ENCODE measurements at regions not wholly inside any gene's neighbourhood (a gene's known extent, or its start where the extent isn't known, plus 50 kb on each side); places are given as distances from the start of the nearest gene placed in this dataset.

GRCh38 chr10:113967126-113967525 lies 76.5 kb upstream of the ADRB1 start:
- CTCF ChIA-PET = no interaction called here
- DNase-seq (ENCODE audit: low read depth, low spot score) = no peak
- TF ChIP-seq, protein P1, sequence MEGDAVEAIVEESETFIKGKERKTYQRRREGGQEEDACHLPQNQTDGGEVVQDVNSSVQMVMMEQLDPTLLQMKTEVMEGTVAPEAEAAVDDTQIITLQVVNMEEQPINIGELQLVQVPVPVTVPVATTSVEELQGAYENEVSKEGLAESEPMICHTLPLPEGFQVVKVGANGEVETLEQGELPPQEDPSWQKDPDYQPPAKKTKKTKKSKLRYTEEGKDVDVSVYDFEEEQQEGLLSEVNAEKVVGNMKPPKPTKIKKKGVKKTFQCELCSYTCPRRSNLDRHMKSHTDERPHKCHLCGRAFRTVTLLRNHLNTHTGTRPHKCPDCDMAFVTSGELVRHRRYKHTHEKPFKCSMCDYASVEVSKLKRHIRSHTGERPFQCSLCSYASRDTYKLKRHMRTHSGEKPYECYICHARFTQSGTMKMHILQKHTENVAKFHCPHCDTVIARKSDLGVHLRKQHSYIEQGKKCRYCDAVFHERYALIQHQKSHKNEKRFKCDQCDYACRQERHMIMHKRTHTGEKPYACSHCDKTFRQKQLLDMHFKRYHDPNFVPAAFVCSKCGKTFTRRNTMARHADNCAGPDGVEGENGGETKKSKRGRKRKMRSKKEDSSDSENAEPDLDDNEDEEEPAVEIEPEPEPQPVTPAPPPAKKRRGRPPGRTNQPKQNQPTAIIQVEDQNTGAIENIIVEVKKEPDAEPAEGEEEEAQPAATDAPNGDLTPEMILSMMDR (IDR thresholded peaks at IDR 0.05; ENCODE audit: low read depth, low read length) = no peak
- H3K4me3 ChIP-seq (ENCODE audit: low read depth, low read length) = no peak overlapping the region
- no peak overlapping the region for H3K27ac ChIP-seq (ENCODE audit: low read depth, low read length)
- H3K9me3 ChIP-seq (ENCODE audit: control insufficient read depth, insufficient read depth, low read length) = no peaks in the 10 kb centered on the region
- peaks cover 2% of the 10 kb centered on the region for H3K27me3 ChIP-seq (ENCODE audit: control insufficient read depth, insufficient read depth, low read length)
- POLR2A ChIA-PET = no interaction called here

- ChIA-PET POLR2A (no interaction called here), CTCF (no interaction called here)
- Histone ChIP-seq H3K4me3 (ENCODE audit: low read depth, low read length) (no peak overlapping the region), H3K9me3 (ENCODE audit: control insufficient read depth, insufficient read depth, low read length) (no peaks in the 10 kb centered on the region), H3K27me3 (ENCODE audit: control insufficient read depth, insufficient read depth, low read length) (peaks cover 4% of the 10 kb centered on the region), H3K27ac (ENCODE audit: low read depth, low read length) (no peak overlapping the region)
- DNase-seq (ENCODE audit: low read depth, low spot score) = no peak
- TF ChIP-seq, protein P1 (IDR thresholded peaks at IDR 0.05; ENCODE audit: low read depth, low read length) = no peak
Observed at GRCh38 chr10:113970641-113971040, 73.0 kb upstream of the ADRB1 start.

GRCh38 chr10:113971349-113971973 lies 72.2 kb upstream of the ADRB1 start:
- Histone ChIP-seq H3K27me3 (ENCODE audit: control insufficient read depth, insufficient read depth, low read length) (peaks cover 4% of the 10 kb centered on the region), H3K9me3 (ENCODE audit: control insufficient read depth, insufficient read depth, low read length) (no peaks in the 10 kb centered on the region), H3K4me3 (ENCODE audit: low read depth, low read length) (no peak overlapping the region), H3K27ac (ENCODE audit: low read depth, low read length) (no peak overlapping the region)
- TF ChIP-seq, protein P1 (IDR thresholded peaks at IDR 0.05; ENCODE audit: low read depth, low read length) = no peak
- CTCF ChIA-PET = no interaction called here
- POLR2A ChIA-PET = interaction anchor here (0.7 kb wide), 1 partner anchor 203 kb away, joined by 4 read pairs; no protein-coding TSS in a partner anchor
- no peak for DNase-seq (ENCODE audit: low read depth, low spot score)

- ChIA-PET POLR2A (no interaction called here), CTCF (no interaction called here)
- DNase-seq (ENCODE audit: low read depth, low spot score) = no peak
- TF ChIP-seq, protein P1 (IDR thresholded peaks at IDR 0.05; ENCODE audit: low read depth, low read length) = no peak
- H3K27me3 ChIP-seq (ENCODE audit: control insufficient read depth, insufficient read depth, low read length) = peaks cover 2% of the 10 kb centered on the region
- no peak overlapping the region for H3K4me3 ChIP-seq (ENCODE audit: low read depth, low read length)
- no peaks in the 10 kb centered on the region for H3K9me3 ChIP-seq (ENCODE audit: control insufficient read depth, insufficient read depth, low read length)
- H3K27ac ChIP-seq (ENCODE audit: low read depth, low read length) = no peak overlapping the region
Observed at GRCh38 chr10:113977174-113977573, 66.5 kb upstream of the ADRB1 start.

DNA sequence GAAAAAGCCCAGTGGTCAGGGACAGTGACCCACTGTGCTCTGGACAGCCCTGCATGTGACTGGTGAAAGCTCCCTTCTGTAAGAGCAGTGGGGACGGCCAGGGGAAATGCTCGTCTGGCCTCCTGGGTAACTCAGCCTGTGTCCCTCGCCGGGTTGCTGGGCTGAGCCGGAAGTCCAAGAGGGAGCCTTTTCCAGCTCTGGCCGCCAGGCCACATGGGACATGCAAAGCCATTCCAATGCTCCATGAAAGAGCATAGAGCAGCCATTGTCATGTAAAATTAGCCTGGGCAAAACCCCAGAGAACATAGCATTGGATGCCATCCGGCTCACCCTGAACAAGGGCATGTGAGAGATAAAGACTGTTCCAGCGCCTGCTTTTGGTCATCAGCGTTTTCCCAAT lies 64.9 kb upstream of the ADRB1 start:
- Histone ChIP-seq H3K9me3 (ENCODE audit: control insufficient read depth, insufficient read depth, low read length) (no peaks in the 10 kb centered on the region), H3K27ac (ENCODE audit: low read depth, low read length) (no peak overlapping the region), H3K4me3 (ENCODE audit: low read depth, low read length) (no peak overlapping the region), H3K27me3 (ENCODE audit: control insufficient read depth, insufficient read depth, low read length) (peaks cover 5% of the 10 kb centered on the region)
- TF ChIP-seq, protein P1 (IDR thresholded peaks at IDR 0.05; ENCODE audit: low read depth, low read length) = no peak
- CTCF ChIA-PET = no interaction called here
- POLR2A ChIA-PET = no interaction called here
- no peak for DNase-seq (ENCODE audit: low read depth, low spot score)

All from AG04450 (cell line).